ENCODE measurements at regions not wholly inside any gene's neighbourhood (a gene's known extent, or its start where the extent isn't known, plus 50 kb on each side); places are given as distances from the start of the nearest gene placed in this dataset.

DNA sequence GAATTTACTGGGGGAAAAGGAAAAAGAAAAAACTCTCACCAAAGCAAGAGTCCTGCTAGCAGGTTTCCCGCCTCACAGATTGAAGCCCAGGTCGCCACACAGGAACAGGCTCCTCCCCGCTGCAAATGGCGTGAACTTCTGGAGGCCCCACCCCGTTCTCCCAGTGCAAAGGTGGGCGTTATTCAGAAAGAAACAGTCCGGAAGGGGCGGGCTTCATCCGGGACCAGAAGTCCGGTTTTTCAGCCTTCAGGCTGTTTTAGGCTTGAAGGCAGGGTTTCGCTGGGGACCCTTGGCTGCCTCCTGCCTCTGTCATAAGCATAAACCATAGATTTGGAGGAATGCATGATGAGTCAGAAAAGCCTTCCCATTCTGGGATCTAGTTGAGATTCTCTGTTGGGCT, 148.3 kb upstream of the POU2AF2 start:
- TF ChIP-seq, protein P1, sequence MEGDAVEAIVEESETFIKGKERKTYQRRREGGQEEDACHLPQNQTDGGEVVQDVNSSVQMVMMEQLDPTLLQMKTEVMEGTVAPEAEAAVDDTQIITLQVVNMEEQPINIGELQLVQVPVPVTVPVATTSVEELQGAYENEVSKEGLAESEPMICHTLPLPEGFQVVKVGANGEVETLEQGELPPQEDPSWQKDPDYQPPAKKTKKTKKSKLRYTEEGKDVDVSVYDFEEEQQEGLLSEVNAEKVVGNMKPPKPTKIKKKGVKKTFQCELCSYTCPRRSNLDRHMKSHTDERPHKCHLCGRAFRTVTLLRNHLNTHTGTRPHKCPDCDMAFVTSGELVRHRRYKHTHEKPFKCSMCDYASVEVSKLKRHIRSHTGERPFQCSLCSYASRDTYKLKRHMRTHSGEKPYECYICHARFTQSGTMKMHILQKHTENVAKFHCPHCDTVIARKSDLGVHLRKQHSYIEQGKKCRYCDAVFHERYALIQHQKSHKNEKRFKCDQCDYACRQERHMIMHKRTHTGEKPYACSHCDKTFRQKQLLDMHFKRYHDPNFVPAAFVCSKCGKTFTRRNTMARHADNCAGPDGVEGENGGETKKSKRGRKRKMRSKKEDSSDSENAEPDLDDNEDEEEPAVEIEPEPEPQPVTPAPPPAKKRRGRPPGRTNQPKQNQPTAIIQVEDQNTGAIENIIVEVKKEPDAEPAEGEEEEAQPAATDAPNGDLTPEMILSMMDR (IDR thresholded peaks at IDR 0.05; ENCODE audit: low read depth, low read length): no peak

DNA sequence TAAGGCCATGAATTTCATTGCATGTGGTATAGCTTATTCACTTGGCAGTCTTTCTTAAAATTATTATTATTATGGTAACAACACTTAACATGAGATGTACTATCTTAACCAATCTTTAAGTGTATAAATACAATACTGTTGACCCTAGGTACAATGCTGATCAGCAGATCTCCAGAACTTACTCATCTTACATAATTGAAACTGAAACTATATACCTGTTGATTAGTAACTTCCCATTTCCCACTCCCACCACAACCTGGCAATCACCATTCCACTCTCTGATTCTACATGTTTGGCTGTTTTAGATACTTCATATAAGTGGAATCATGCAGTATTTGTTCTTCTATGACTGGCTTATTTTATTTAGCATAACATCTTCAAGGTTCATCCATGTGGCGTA, 150.2 kb upstream of the POU2AF2 start:
- TF ChIP-seq, protein P1 (IDR thresholded peaks at IDR 0.05; ENCODE audit: low read depth, low read length): no peak
- DNase-seq (ENCODE audit: extremely low read depth, low read depth): no peak

More for the DNA sequence above, 148.3 kb upstream of the POU2AF2 start:
- DNase-seq (ENCODE audit: extremely low read depth, low read depth): no peak

DNA sequence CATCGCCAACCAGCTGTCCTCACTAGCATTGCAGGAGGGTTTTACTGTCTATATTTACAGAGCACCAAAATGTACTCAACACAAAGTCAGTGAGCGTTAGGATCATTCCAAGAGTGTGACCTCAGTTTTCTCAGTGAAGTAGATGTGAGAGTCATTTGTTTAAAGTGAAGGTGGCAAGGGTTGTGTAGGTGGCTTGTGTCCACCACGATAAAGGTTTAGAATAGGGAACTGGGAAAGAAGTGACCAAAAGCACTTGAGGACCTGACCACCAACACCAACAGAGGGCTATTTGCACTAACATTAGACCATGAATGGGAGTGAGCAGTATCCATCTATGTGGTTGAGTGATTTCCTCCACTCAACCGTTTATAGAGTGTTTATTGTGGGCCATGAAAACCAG, 152.5 kb upstream of the POU2AF2 start:
- DNase-seq (ENCODE audit: extremely low read depth, low read depth): no peak
- TF ChIP-seq, protein P1 (IDR thresholded peaks at IDR 0.05; ENCODE audit: low read depth, low read length): no peak

DNA sequence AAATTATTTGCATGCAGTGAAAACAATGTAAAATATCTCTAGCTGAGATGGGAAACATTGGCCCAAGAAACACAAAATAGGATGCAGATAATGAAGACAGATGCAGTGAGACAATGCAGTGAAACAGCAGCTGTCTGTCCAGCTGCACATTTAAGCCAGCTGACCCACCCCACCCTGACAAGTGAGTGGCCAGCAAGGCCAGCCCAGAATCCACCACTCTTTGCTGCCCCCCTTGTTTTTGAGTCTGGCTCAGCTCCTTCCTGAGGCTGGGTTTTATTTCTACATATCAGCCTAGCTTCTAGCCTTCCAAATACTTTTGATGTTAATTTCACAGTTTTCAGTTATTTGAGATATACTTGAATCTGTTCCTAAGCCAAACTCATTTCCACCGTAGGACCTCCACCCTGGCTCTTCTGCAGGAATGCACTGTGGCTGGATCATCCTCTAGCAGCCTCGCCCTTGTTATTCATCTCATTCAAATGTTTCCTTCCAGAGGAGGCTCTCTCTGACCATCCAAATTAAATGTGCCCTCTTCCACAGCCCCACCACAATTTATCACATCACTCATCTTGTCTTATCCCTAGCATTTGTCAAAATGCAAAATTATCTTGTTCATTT, 154.1 kb upstream of the POU2AF2 start:
- no peak for DNase-seq (ENCODE audit: extremely low read depth, low read depth)
- TF ChIP-seq, protein P1 (IDR thresholded peaks at IDR 0.05; ENCODE audit: low read depth, low read length): no peak

DNA sequence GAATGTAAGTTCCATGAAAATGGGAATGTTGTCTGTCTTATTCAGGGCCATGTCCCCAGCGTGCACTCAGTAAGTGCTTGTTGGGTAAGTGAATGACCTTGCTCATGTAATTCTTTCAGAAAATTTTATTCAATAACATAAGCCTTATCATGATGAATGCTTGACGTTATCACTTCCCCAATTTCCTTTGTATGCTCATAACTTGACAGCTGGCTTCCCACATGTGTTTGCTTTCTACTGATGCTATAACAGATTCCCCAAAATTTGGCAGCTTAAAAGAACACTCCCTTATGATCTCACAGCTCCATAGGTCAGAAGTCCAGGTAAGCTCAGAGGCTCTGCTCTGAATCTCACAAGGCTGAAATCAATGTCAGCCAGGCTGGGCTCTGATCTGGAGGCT, 155.8 kb upstream of the POU2AF2 start:
- DNase-seq (ENCODE audit: extremely low read depth, low read depth): no peak
- TF ChIP-seq, protein P1 (IDR thresholded peaks at IDR 0.05; ENCODE audit: low read depth, low read length): no peak

DNA sequence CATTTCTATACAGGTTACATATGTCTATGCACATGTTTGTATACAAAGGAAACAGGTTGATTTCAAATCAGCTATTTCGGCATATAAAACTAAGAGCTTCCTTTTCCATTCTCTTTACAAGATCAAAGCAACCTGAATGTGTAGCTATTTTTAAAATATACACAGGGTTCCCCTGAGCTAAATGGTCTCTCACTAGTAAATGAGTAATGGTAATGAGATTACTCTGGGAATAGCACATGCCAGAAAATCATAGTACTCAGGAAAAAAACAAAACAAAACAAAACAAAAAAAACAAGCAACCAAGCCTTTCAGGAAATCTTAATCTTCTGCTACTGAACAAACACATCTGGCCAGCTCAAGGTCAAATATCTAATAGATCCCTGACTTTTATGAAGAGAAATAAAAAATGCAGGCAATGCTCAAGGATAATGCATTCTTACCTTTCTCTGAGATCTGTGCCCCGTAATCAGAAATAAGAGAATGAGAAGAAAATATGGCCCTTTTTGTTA, 156.6 kb upstream of the POU2AF2 start:
- TF ChIP-seq, protein P1 (IDR thresholded peaks at IDR 0.05; ENCODE audit: low read depth, low read length): no peak
- no peak for DNase-seq (ENCODE audit: extremely low read depth, low read depth)

DNA sequence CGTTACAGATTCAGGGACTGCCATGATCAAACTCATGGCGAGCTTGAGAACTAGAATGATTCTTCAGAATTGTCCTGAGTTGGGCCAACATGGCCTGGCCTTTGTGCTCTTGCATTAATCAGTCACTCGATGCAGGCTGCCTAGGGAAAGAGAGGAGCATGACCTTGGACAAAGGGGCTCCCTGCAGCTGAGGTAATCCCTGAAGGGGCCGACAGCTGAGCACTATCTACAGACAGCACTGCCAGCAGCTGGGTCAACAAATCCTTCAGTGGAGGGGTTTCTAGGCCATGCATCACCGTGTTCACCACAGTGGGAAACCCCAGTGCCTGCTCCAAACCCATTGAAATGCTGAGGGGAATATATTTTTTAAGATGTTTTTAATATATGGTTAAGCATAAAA, 159.5 kb upstream of the POU2AF2 start:
- no peak for DNase-seq (ENCODE audit: extremely low read depth, low read depth)
- TF ChIP-seq, protein P1 (IDR thresholded peaks at IDR 0.05; ENCODE audit: low read depth, low read length): no peak
